MM.1S (cell line): ENCODE measurements at regions not wholly inside any gene's neighbourhood (a gene's known extent, or its start where the extent isn't known, plus 50 kb on each side); places are given as distances from the start of the nearest gene placed in this dataset.

Experiments
- EZH2 ChIP-seq: fragments of 300-600 bp; sonication (generic); optimal IDR thresholded peaks from 2 replicates; pipeline ENCODE3; 2017; ENCODE audit warnings: low read depth, mild to moderate bottlenecking, antibody characterized with exemption, low read length, mixed read lengths
- TF ChIP-seq, protein P1 (sequence below): fragments of 300-600 bp; sonication (generic); IDR thresholded peaks from 2 replicates; pipeline ENCODE4 v1.5.1; 2016; ENCODE audit warnings: antibody characterized with exemption, low read length, mixed read lengths

DNA sequence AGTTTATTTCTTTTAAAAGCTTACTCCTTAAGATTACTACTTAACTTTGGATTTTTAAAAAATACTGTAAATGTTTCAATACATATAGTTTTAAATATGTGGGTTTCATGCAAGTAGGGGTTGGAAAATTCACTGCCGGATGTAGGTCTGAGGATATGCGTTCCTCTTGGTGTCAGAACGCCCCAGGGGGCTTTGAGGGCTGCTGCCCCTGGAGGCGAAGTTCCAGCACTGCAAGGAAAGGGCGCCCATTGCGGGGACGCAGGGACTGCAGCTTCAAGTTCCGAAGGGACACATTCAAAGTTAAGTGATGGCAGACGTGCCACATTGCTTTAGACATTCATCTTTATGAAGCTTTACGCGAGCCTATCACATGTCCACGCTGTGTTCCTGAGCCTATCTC, 152.9 kb downstream of the SOD2 start:
- TF ChIP-seq, protein P1, sequence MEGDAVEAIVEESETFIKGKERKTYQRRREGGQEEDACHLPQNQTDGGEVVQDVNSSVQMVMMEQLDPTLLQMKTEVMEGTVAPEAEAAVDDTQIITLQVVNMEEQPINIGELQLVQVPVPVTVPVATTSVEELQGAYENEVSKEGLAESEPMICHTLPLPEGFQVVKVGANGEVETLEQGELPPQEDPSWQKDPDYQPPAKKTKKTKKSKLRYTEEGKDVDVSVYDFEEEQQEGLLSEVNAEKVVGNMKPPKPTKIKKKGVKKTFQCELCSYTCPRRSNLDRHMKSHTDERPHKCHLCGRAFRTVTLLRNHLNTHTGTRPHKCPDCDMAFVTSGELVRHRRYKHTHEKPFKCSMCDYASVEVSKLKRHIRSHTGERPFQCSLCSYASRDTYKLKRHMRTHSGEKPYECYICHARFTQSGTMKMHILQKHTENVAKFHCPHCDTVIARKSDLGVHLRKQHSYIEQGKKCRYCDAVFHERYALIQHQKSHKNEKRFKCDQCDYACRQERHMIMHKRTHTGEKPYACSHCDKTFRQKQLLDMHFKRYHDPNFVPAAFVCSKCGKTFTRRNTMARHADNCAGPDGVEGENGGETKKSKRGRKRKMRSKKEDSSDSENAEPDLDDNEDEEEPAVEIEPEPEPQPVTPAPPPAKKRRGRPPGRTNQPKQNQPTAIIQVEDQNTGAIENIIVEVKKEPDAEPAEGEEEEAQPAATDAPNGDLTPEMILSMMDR = no peak
- no peak for TF ChIP-seq EZH2
